Endothelial cell of umbilical vein (primary cell): ENCODE measurements at regions not wholly inside any gene's neighbourhood (a gene's known extent, or its start where the extent isn't known, plus 50 kb on each side); places are given as distances from the start of the nearest gene placed in this dataset.

Experiments used
- BruUV-seq: library from RNA; stranded (reverse); fragments of 400-500 nt; replicated peaks from 2 replicates; lab custom pipeline; 2021; lab: Mats Ljungman, UMichigan
- CTCF ChIA-PET: fragments of 300-600, 350-600 bp; sonication (Branson Sonifier 250); formaldehyde crosslinking; loops from one replicate; lab custom pipeline; 2021; ENCODE audit warnings: antibody characterized with exemption, inconsistent platforms; lab: Charles Lee
- POLR2A ChIA-PET: fragments of 300-600, 350-600 bp; sonication (Branson Sonifier 250); formaldehyde crosslinking; loops from one replicate; lab custom pipeline; 2021; ENCODE audit warnings: antibody characterized with exemption, inconsistent platforms; lab: Charles Lee
- DNase-seq: peaks from one replicate; pipeline ENCODE4 v3.0.0-alpha.2; 2011; ENCODE audit warnings: low read depth, low spot score
- FAIRE-seq: peaks from 2 replicates; lab custom pipeline; 2011; peaks lifted over from hg19 to GRCh38; lab: Jason Lieb, UNC
- H2AFZ ChIP-seq: 2 replicates; pipeline ENCODE4 v1.6.0; 2012; ENCODE audit warnings: low read depth, low read length, control low read depth, inconsistent platforms
- H3K27ac ChIP-seq: 2 replicates; pipeline ENCODE4 v1.5.1; 2011; ENCODE audit warnings: low read depth, mild to moderate bottlenecking, control low read depth, low read length, moderate library complexity; ENCODE audit not compliant: insufficient read depth
- H3K27me3 ChIP-seq, 2 experiments: 2 replicates each; pipeline versions ENCODE4 v1.6.0 to v1.6.1; 2011; ENCODE audit warnings: low read length in 2 of 2, mixed read lengths in 1 of 2; ENCODE audit not compliant: control insufficient read depth in 2 of 2, insufficient read depth in 2 of 2
- H3K36me3 ChIP-seq, 2 experiments: 2 replicates in 1 of 2; 3 replicates in 1 of 2; pipeline ENCODE4 v1.5.1; 2011; ENCODE audit warnings: low read length in 2 of 2, mild to moderate bottlenecking in 1 of 2, moderate library complexity in 1 of 2; ENCODE audit not compliant: control insufficient read depth in 2 of 2, insufficient read depth in 2 of 2; ENCODE audit errors: extremely low read depth in 1 of 2
- H3K4me1 ChIP-seq: 3 replicates; pipeline ENCODE4 v1.5.1; 2011; ENCODE audit warnings: mild to moderate bottlenecking, low read length; ENCODE audit not compliant: control insufficient read depth, insufficient read depth; ENCODE audit errors: extremely low read depth
- H3K4me2 ChIP-seq: 2 replicates; pipeline ENCODE4 v1.6.1; 2011; ENCODE audit warnings: low read length, control low read depth, mixed read lengths; ENCODE audit not compliant: insufficient read depth
- H3K4me3 ChIP-seq, 3 experiments: fragments of 200-600 bp in 1 of 3; sonication (generic), shearing (Covaris generic) in 1 of 3; replicated peaks in 1 of 3; 2 replicates each; pipeline ENCODE4 v1.5.1; 2011 to 2016; ENCODE audit warnings: control low read depth in 3 of 3, low read length in 3 of 3, mild to moderate bottlenecking in 2 of 3, inconsistent platforms in 1 of 3, low read depth in 1 of 3, moderate library complexity in 1 of 3; ENCODE audit not compliant: insufficient read depth in 1 of 3
- H3K79me2 ChIP-seq: 2 replicates; pipeline ENCODE4 v1.6.0; 2012; ENCODE audit warnings: low read length, inconsistent platforms; ENCODE audit not compliant: control insufficient read depth, insufficient read depth
- H3K9ac ChIP-seq: replicated peaks from 2 replicates; pipeline ENCODE3; 2011; ENCODE audit warnings: low read length, control low read depth; ENCODE audit not compliant: insufficient read depth; ENCODE audit errors: extremely low read depth
- H3K9me1 ChIP-seq: replicated peaks from 3 replicates; pipeline ENCODE4 v1.6.0; 2011; ENCODE audit warnings: mild to moderate bottlenecking, low read length; ENCODE audit not compliant: control insufficient read depth, insufficient read depth; ENCODE audit errors: extremely low read depth
- H3K9me3 ChIP-seq: replicated peaks from 2 replicates; pipeline ENCODE4 v1.5.1; 2012; ENCODE audit warnings: low read length, inconsistent platforms; ENCODE audit not compliant: control insufficient read depth, insufficient read depth
- H4K20me1 ChIP-seq: replicated peaks from 2 replicates; pipeline ENCODE3; 2011; ENCODE audit warnings: mild to moderate bottlenecking, low read length; ENCODE audit not compliant: control insufficient read depth, insufficient read depth; ENCODE audit errors: extremely low read depth
- CTCF ChIP-seq, 2 donors: IDR thresholded peaks; 1 replicate in 1 of 2; 2 replicates in 1 of 2; pipeline ENCODE4 v1.5.1; 2011; ENCODE audit warnings: low read length in 2 of 2, mild to moderate bottlenecking in 2 of 2, moderate library complexity in 2 of 2, control low read depth in 1 of 2, inconsistent platforms in 1 of 2, low read depth in 1 of 2; ENCODE audit not compliant: insufficient read depth in 1 of 2; ENCODE audit errors: extremely low read depth in 1 of 2
- EZH2 ChIP-seq: IDR thresholded peaks from 2 replicates; pipeline ENCODE4 v1.6.1; 2012; ENCODE audit warnings: borderline replicate concordance, low read depth, mild to moderate bottlenecking, moderate library complexity, low read length, inconsistent platforms; ENCODE audit not compliant: severe bottlenecking
- FOS ChIP-seq: IDR thresholded peaks from 2 replicates; pipeline ENCODE4 v1.6.1; 2011; ENCODE audit warnings: mild to moderate bottlenecking, low read length, moderate library complexity, borderline replicate concordance; ENCODE audit not compliant: insufficient read depth
- MYC ChIP-seq: IDR thresholded peaks from one replicate; pipeline ENCODE4 v1.6.1; 2011; ENCODE audit warnings: mild to moderate bottlenecking, low read depth, low read length
- dilution Hi-C: fragments of 300-500 bp; cut with MboI; formaldehyde crosslinking; loops from one replicate; pipeline ENCODE4 v1.15.0; 2019; ENCODE audit warnings: low sequenced_read_pairs; ENCODE audit not compliant: extremely low pct_ligation_motif_present
- intact Hi-C: fragments of 100-400 bp; cut with micrococcal nuclease; formaldehyde crosslinking; loops from one replicate; pipeline ENCODE4 v1.10.0; 2022
- TF ChIP-seq, protein P1 (sequence below): IDR thresholded peaks from 2 replicates; pipeline ENCODE4 v1.6.1; 2011; ENCODE audit not compliant: insufficient read depth, insufficient read length

- no peaks in the 10 kb centered on the region for H3K36me3 ChIP-seq
- no peaks in the 10 kb centered on the region for H3K4me1 ChIP-seq
- DNase-seq (no peak), FAIRE-seq (no peak)
- H3K27me3 ChIP-seq: no peaks in the 10 kb centered on the region
- TF ChIP-seq, protein P1, sequence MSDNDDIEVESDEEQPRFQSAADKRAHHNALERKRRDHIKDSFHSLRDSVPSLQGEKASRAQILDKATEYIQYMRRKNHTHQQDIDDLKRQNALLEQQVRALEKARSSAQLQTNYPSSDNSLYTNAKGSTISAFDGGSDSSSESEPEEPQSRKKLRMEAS: no peak
- TF ChIP-seq FOS (no peak), MYC (no peak), CTCF (IDR thresholded peaks at IDR 0.05; ENCODE audit: extremely low read depth in 1 of 2, insufficient read depth in 1 of 2, low read depth in 1 of 2, low read length in 2 of 2) (no peak), EZH2 (no peak)
- no peak overlapping the region for H3K9ac ChIP-seq
- intact Hi-C loops (no loop called here), dilution Hi-C loops (no loop called here)
- H3K4me3 ChIP-seq: no peak overlapping the region
- no peaks in the 10 kb centered on the region for H4K20me1 ChIP-seq
- no peaks in the 10 kb centered on the region for H3K79me2 ChIP-seq
- POLR2A ChIA-PET: no interaction called here
- no peak overlapping the region for H3K4me2 ChIP-seq
- CTCF ChIA-PET: no interaction called here
- no peak overlapping the region for H2AFZ ChIP-seq
- no peaks in the 10 kb centered on the region for H3K9me1 ChIP-seq
- no peaks in the 10 kb centered on the region for H3K9me3 ChIP-seq
- no peak overlapping the region for H3K27ac ChIP-seq
- no TSS peak for BruUV-seq
These were observed 101.3 kb upstream of the LYPLAL1 start for GRCh38 chr1:219072329-219072728.
